HEK293 (cell line): ENCODE measurements at regions not wholly inside any gene's neighbourhood (a gene's known extent, or its start where the extent isn't known, plus 50 kb on each side); places are given as distances from the start of the nearest gene placed in this dataset.

Experiments
- CTCF ChIA-PET: fragments of 350-600 bp; formaldehyde crosslinking; extraction: SDS; loops from one replicate; lab custom pipeline; 2021; ENCODE audit warnings: antibody characterized with exemption; lab: Yijun Ruan, JAX
- POLR2A ChIA-PET: fragments of 300-600 bp; formaldehyde crosslinking; extraction: SDS; loops from one replicate; lab custom pipeline; 2020; ENCODE audit warnings: antibody characterized with exemption, inconsistent platforms; lab: Yijun Ruan, JAX
- H3K27ac ChIP-seq: fragments of 200-500 bp; sonication (Bioruptor generic); 2 replicates; pipeline ENCODE4 v1.5.1; 2014; ENCODE audit warnings: low read depth, low read length, control low read depth, inconsistent platforms; ENCODE audit errors: extremely low read depth
- H3K36me3 ChIP-seq, 2 experiments: fragments of 200-500 bp in 1 of 2; sonication (Bioruptor generic) in 1 of 2; 1 replicate in 1 of 2; 2 replicates in 1 of 2; pipeline ENCODE4 v1.5.1; 2014 to 2017; ENCODE audit warnings: inconsistent platforms in 2 of 2, low read length in 2 of 2; ENCODE audit not compliant: control insufficient read depth in 2 of 2, insufficient read depth in 1 of 2
- H3K4me1 ChIP-seq: fragments of 200-500 bp; sonication (Bioruptor generic); 2 replicates; pipeline ENCODE4 v1.5.1; 2014; ENCODE audit warnings: mild to moderate bottlenecking, low read length, inconsistent platforms; ENCODE audit not compliant: control insufficient read depth, insufficient read depth
- H3K4me3 ChIP-seq: 2 replicates; pipeline ENCODE4 v1.5.1; 2011; ENCODE audit warnings: low read depth, mild to moderate bottlenecking, control low read depth, low read length, moderate library complexity
- H3K9me3 ChIP-seq: fragments of 200-500 bp; sonication (Bioruptor generic); 2 replicates; pipeline ENCODE4 v1.5.1; 2014; ENCODE audit warnings: low read depth, low read length, inconsistent platforms; ENCODE audit not compliant: control insufficient read depth, insufficient read depth
- KLF17 ChIP-seq: fragments of 450-650 bp; formaldehyde crosslinking; IDR thresholded peaks from 2 replicates; pipeline ENCODE4 v1.5.1; 2016; ENCODE audit warnings: missing biosample characterization, missing genetic modification characterization
- KLF8 ChIP-seq: fragments of 450-650 bp; formaldehyde crosslinking; IDR thresholded peaks from 2 replicates; pipeline ENCODE4 v1.5.1; 2016; ENCODE audit warnings: missing biosample characterization, missing genetic modification characterization
- PRDM6 ChIP-seq: fragments of 450-650 bp; formaldehyde crosslinking; IDR thresholded peaks from 2 replicates; pipeline ENCODE4 v1.5.1; 2017; ENCODE audit warnings: missing biosample characterization, missing genetic modification characterization
- SALL2 ChIP-seq: fragments of 450-650 bp; formaldehyde crosslinking; IDR thresholded peaks from 2 replicates; pipeline ENCODE4 v1.5.0; 2017; ENCODE audit warnings: missing biosample characterization, mild to moderate bottlenecking, missing genetic modification characterization, borderline replicate concordance
- SCRT2 ChIP-seq: fragments of 450-650 bp; formaldehyde crosslinking; IDR thresholded peaks from 2 replicates; pipeline ENCODE4 v1.5.1; 2016; ENCODE audit warnings: missing biosample characterization, missing genetic modification characterization
- TCF7L2 ChIP-seq: IDR thresholded peaks from 2 replicates; pipeline ENCODE4 v1.6.1; 2011; ENCODE audit warnings: low read depth, mild to moderate bottlenecking, inconsistent platforms, low read length, moderate library complexity, borderline replicate concordance
- TRIM28 ChIP-seq: IDR thresholded peaks from 2 replicates; pipeline ENCODE4 v1.6.1; 2011; ENCODE audit warnings: low read length, control low read depth, borderline replicate concordance
- ZBTB10 ChIP-seq: fragments of 450-650 bp; formaldehyde crosslinking; IDR thresholded peaks from 2 replicates; pipeline ENCODE4 v1.5.1; 2016; ENCODE audit warnings: missing biosample characterization, missing genetic modification characterization
- ZBTB21 ChIP-seq: fragments of 450-650 bp; formaldehyde crosslinking; IDR thresholded peaks from 2 replicates; pipeline ENCODE4 v1.5.1; 2017; ENCODE audit warnings: missing biosample characterization, missing genetic modification characterization
- ZNF169 ChIP-seq: fragments of 450-650 bp; formaldehyde crosslinking; IDR thresholded peaks from 2 replicates; pipeline ENCODE4 v1.5.1; 2016; ENCODE audit warnings: missing biosample characterization, missing genetic modification characterization
- ZNF211 ChIP-seq: fragments of 450-650 bp; formaldehyde crosslinking; IDR thresholded peaks from 2 replicates; pipeline ENCODE4 v1.5.1; 2016; ENCODE audit warnings: low read depth, missing biosample characterization, missing genetic modification characterization
- ZNF214 ChIP-seq: fragments of 450-650 bp; formaldehyde crosslinking; IDR thresholded peaks from 2 replicates; pipeline ENCODE4 v1.5.1; 2017; ENCODE audit warnings: missing biosample characterization, mild to moderate bottlenecking, missing genetic modification characterization, borderline replicate concordance
- ZNF311 ChIP-seq: fragments of 450-650 bp; formaldehyde crosslinking; IDR thresholded peaks from 2 replicates; pipeline ENCODE4 v1.5.1; 2017; ENCODE audit warnings: missing biosample characterization, missing genetic modification characterization, borderline replicate concordance
- ZNF488 ChIP-seq: fragments of 450-650 bp; formaldehyde crosslinking; IDR thresholded peaks from 2 replicates; pipeline ENCODE4 v1.5.1; 2016; ENCODE audit warnings: missing biosample characterization, missing genetic modification characterization
- ZNF555 ChIP-seq: fragments of 450-650 bp; formaldehyde crosslinking; conservative IDR thresholded peaks from 2 replicates; pipeline ENCODE4 v1.5.1; 2017; ENCODE audit warnings: missing biosample characterization, mild to moderate bottlenecking, missing genetic modification characterization, inconsistent platforms
- ZNF621 ChIP-seq: fragments of 450-650 bp; formaldehyde crosslinking; IDR thresholded peaks from 2 replicates; pipeline ENCODE4 v1.5.1; 2017; ENCODE audit warnings: missing biosample characterization, missing genetic modification characterization
- ZNF677 ChIP-seq: fragments of 450-650 bp; IDR thresholded peaks from 2 replicates; pipeline ENCODE4 v1.5.0; 2018; ENCODE audit warnings: missing biosample characterization, mild to moderate bottlenecking, missing genetic modification characterization, moderate library complexity

GRCh38 chr12:24425601-24425970, 476.1 kb upstream of the SOX5 start:
- Histone ChIP-seq H3K27ac (no peak overlapping the region), H3K9me3 (no peaks in the 10 kb centered on the region), H3K4me3 (no peak overlapping the region), H3K36me3 (no peaks in the 10 kb centered on the region), H3K4me1 (peaks cover 9% of the 10 kb centered on the region)
- CTCF ChIA-PET = interaction anchor here (1.1 kb wide), 1 partner anchor 9 kb away, joined by 4 read pairs; no protein-coding TSS in a partner anchor
- POLR2A ChIA-PET = no interaction called here
- TF ChIP-seq SCRT2 (tag by site-specific recombination) (peak; percentile 76), TCF7L2 (no peak)

- ChIA-PET CTCF (interaction anchor here (1.1 kb wide), 1 partner anchor 9 kb away, joined by 4 read pairs; no protein-coding TSS in a partner anchor), POLR2A (no interaction called here)
- H3K36me3 ChIP-seq = no peaks in the 10 kb centered on the region
- no peaks in the 10 kb centered on the region for H3K9me3 ChIP-seq
- H3K27ac ChIP-seq = no peak overlapping the region
- TF ChIP-seq ZNF311 (no peak), TCF7L2 (0 out of 2 replicates have a peak, but pooled peaks have one; percentile 39)
- TF ChIP-seq, all 188 proteins: peak for 1
- H3K4me3 ChIP-seq = no peak overlapping the region
- peaks cover 9% of the 10 kb centered on the region for H3K4me1 ChIP-seq
These were observed 475.6 kb upstream of the SOX5 start for GRCh38 chr12:24424889-24425600.

GRCh38 chr12:24424376-24424775, 474.9 kb upstream of the SOX5 start:
- ChIA-PET CTCF (no interaction called here), POLR2A (no interaction called here)
- H3K4me1 ChIP-seq = peaks cover 9% of the 10 kb centered on the region
- H3K27ac ChIP-seq = no peak overlapping the region
- no peaks in the 10 kb centered on the region for H3K9me3 ChIP-seq
- no peaks in the 10 kb centered on the region for H3K36me3 ChIP-seq
- no peak overlapping the region for H3K4me3 ChIP-seq
- no peak for TF ChIP-seq KLF17 (tag by site-specific recombination)
- no peak for TF ChIP-seq ZBTB10 (tag by site-specific recombination)
- no peak for TF ChIP-seq KLF8 (tag by site-specific recombination)
- TF ChIP-seq ZNF214 = no peak
- TF ChIP-seq ZNF169 = no peak
- no peak for TF ChIP-seq ZNF621 (tag by site-specific recombination)

GRCh38 chr12:24423611-24424010, 474.1 kb upstream of the SOX5 start:
- ChIA-PET POLR2A (no interaction called here), CTCF (no interaction called here)
- H3K4me3 ChIP-seq = no peak overlapping the region
- no peaks in the 10 kb centered on the region for H3K9me3 ChIP-seq
- H3K36me3 ChIP-seq = no peaks in the 10 kb centered on the region
- no peak overlapping the region for H3K27ac ChIP-seq
- no peak for TF ChIP-seq SALL2 (tag by site-specific recombination)
- no peak for TF ChIP-seq ZBTB21 (tag by site-specific recombination)
- TF ChIP-seq ZNF488 (tag by site-specific recombination) = no peak
- no peak for TF ChIP-seq TRIM28
- TF ChIP-seq ZNF677 = no peak
- TF ChIP-seq ZNF211 = no peak
- no peak for TF ChIP-seq ZNF555 (tag by site-specific recombination)
- no peak for TF ChIP-seq PRDM6 (tag by site-specific recombination)
- peaks cover 9% of the 10 kb centered on the region for H3K4me1 ChIP-seq
